ENCODE measurements at regions not wholly inside any gene's neighbourhood (a gene's known extent, or its start where the extent isn't known, plus 50 kb on each side); places are given as distances from the start of the nearest gene placed in this dataset.

GRCh38 chr7:3135626-3136025 lies 92.0 kb upstream of the CARD11 start:
- TF ChIP-seq CTCF (conservative IDR thresholded peaks at IDR 0.05; ENCODE audit: low read depth, low read length) (no peak), RCOR1 (IDR thresholded peaks at IDR 0.05; ENCODE audit: insufficient replicate concordance, low read length) (no peak), POLR2A (IDR thresholded peaks at IDR 0.05; ENCODE audit: low read depth, low read length) (no peak), USF2 (IDR thresholded peaks at IDR 0.05; ENCODE audit: low read depth, low read length) (no peak), ELK1 (IDR thresholded peaks at IDR 0.05; ENCODE audit: borderline replicate concordance, low read depth, low read length) (no peak), RAD21 (IDR thresholded peaks at IDR 0.05; ENCODE audit: low read length) (no peak), CEBPB (IDR thresholded peaks at IDR 0.05; ENCODE audit: low read depth, low read length) (no peak), FOS (IDR thresholded peaks at IDR 0.05; ENCODE audit: low read depth, low read length) (no peak), NFE2L2 (IDR thresholded peaks at IDR 0.05; ENCODE audit: low read depth, low read length) (no peak), MXI1 (IDR thresholded peaks at IDR 0.05; ENCODE audit: borderline replicate concordance, low read depth, low read length) (no peak), BHLHE40 (IDR thresholded peaks at IDR 0.05; ENCODE audit: low read depth, low read length) (no peak), MAZ (IDR thresholded peaks at IDR 0.05; ENCODE audit: borderline replicate concordance, low read depth, low read length) (no peak), MAFK (IDR thresholded peaks at IDR 0.05; ENCODE audit: low read depth, low read length) (no peak), RFX5 (IDR thresholded peaks at IDR 0.05; ENCODE audit: low read depth, low read length) (no peak)
